Calu3 (cell line): ENCODE measurements at regions not wholly inside any gene's neighbourhood (a gene's known extent, or its start where the extent isn't known, plus 50 kb on each side); places are given as distances from the start of the nearest gene placed in this dataset.

Experiments used
- BruUV-seq: library from RNA; stranded (reverse); fragments of 400-500 nt; replicated peaks from 2 replicates; lab custom pipeline; 2021; lab: Mats Ljungman, UMichigan
- CTCF ChIA-PET: fragments of 300-600 bp; sonication (Branson Sonifier 250); formaldehyde crosslinking; loops from one replicate; lab custom pipeline; 2022; ENCODE audit warnings: antibody characterized with exemption; lab: Charles Lee
- DNase-seq: peaks from one replicate; pipeline ENCODE4 v3.0.0; 2022
- H3K27ac Mint-ChIP-seq: one replicate; pipeline ENCODE4 v1.8.0; 2022; ENCODE audit warnings: mixed read lengths; ENCODE audit not compliant: unreplicated experiment
- H3K27me3 Mint-ChIP-seq: one replicate; pipeline ENCODE4 v1.8.0; 2022; ENCODE audit warnings: mixed read lengths; ENCODE audit not compliant: unreplicated experiment
- H3K36me3 Mint-ChIP-seq: one replicate; pipeline ENCODE4 v1.8.0; 2022; ENCODE audit warnings: mild to moderate bottlenecking, moderate library complexity, mixed read lengths; ENCODE audit not compliant: insufficient read depth, unreplicated experiment
- H3K4me1 Mint-ChIP-seq: one replicate; pipeline ENCODE4 v1.8.0; 2022; ENCODE audit warnings: mild to moderate bottlenecking, low read depth, mixed read lengths; ENCODE audit not compliant: unreplicated experiment
- H3K4me3 Mint-ChIP-seq: one replicate; pipeline ENCODE4 v1.8.0; 2022; ENCODE audit warnings: mild to moderate bottlenecking, low read depth, moderate library complexity, mixed read lengths; ENCODE audit not compliant: unreplicated experiment
- H3K9me3 Mint-ChIP-seq: one replicate; pipeline ENCODE4 v1.8.0; 2022; ENCODE audit warnings: low read depth, mixed read lengths; ENCODE audit not compliant: unreplicated experiment
- intact Hi-C: fragments of 100-400 bp; cut with micrococcal nuclease; formaldehyde crosslinking; loops from one replicate; pipeline ENCODE4 v1.10.0; 2022; ENCODE audit not compliant: unreplicated experiment
- TF ChIP-seq, protein P1 (sequence below): fragments of 200-600 bp; IDR thresholded peaks from one replicate; pipeline ENCODE4 v1.8.0; 2022; ENCODE audit warnings: antibody characterized with exemption; ENCODE audit not compliant: unreplicated experiment

DNA sequence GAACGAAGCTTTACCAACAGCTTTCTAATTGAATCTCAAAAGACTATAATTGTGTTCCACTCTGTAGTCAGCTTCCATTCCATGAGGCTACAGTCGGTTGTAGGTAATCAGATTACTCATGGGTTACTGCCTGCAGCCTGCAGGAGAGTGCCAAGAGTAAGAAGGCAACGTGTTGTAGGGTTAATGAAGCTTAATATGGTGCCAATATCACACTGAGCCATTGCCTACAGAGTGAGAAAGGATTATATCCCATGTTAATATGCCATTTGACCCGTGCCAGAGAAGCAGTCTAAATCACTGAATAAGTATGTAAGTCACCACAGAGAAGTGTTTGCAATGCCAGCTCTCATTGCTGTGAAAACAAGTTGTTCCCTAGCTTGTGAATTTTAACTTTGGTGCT, 734.5 kb upstream of the ACVR2A start:
- H3K4me1 Mint-ChIP-seq: no peaks in the 10 kb centered on the region
- no peaks in the 10 kb centered on the region for H3K27me3 Mint-ChIP-seq
- no peak overlapping the region for H3K27ac Mint-ChIP-seq
- no peaks in the 10 kb centered on the region for H3K36me3 Mint-ChIP-seq
- no peak overlapping the region for H3K4me3 Mint-ChIP-seq
- intact Hi-C loops: no loop called here
- CTCF ChIA-PET: no interaction called here
- H3K9me3 Mint-ChIP-seq: no peaks in the 10 kb centered on the region
- BruUV-seq: no TSS peak
- no peak for DNase-seq
- TF ChIP-seq, protein P1, sequence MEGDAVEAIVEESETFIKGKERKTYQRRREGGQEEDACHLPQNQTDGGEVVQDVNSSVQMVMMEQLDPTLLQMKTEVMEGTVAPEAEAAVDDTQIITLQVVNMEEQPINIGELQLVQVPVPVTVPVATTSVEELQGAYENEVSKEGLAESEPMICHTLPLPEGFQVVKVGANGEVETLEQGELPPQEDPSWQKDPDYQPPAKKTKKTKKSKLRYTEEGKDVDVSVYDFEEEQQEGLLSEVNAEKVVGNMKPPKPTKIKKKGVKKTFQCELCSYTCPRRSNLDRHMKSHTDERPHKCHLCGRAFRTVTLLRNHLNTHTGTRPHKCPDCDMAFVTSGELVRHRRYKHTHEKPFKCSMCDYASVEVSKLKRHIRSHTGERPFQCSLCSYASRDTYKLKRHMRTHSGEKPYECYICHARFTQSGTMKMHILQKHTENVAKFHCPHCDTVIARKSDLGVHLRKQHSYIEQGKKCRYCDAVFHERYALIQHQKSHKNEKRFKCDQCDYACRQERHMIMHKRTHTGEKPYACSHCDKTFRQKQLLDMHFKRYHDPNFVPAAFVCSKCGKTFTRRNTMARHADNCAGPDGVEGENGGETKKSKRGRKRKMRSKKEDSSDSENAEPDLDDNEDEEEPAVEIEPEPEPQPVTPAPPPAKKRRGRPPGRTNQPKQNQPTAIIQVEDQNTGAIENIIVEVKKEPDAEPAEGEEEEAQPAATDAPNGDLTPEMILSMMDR: no peak

DNA sequence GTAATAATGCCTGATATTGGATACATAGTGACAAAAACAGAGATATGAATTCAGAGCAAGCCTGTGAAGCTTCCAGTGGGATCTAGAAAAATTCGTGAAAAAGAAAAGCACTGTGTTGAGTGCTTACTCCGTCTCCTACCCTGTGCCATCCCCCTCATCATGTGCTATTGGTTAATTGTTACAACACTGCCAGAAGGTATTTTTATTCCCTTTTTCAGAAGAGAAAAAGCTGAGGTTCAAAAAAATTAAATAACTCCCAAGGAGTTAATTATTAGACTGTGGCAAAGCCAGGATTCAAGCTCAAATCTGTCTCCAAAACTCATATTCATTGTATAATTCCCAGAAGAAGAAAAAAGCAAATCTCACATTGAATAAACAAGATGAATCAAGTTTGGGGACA, 735.5 kb upstream of the ACVR2A start:
- Mint-ChIP-seq H3K9me3 (peaks cover 2% of the 10 kb centered on the region), H3K36me3 (no peaks in the 10 kb centered on the region), H3K4me1 (no peaks in the 10 kb centered on the region), H3K27ac (no peak overlapping the region), H3K27me3 (no peaks in the 10 kb centered on the region), H3K4me3 (no peak overlapping the region)
- CTCF ChIA-PET: no interaction called here
- no TSS peak for BruUV-seq
- TF ChIP-seq, protein P1: no peak
- no peak for DNase-seq
- intact Hi-C loops: no loop called here

DNA sequence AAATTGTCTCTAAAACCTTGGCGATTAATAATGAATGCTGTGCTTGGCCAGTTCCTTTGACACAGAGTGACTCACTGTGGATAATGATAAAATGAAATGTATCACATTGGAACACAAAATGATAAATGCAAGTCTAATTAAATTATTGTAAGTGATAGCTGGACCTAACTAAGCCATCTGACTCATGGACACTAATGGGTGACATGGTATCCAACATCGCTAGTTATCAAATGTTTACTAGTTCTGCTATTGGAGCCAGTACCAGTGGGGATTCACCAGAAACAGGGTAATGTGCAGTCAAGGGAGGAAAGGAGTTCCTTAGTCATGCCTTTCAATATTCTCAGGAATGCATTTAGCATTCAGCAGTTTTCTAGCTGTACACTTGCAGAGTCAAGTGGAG, 736.3 kb upstream of the ACVR2A start:
- no peak overlapping the region for H3K27ac Mint-ChIP-seq
- peaks cover 2% of the 10 kb centered on the region for H3K9me3 Mint-ChIP-seq

DNA sequence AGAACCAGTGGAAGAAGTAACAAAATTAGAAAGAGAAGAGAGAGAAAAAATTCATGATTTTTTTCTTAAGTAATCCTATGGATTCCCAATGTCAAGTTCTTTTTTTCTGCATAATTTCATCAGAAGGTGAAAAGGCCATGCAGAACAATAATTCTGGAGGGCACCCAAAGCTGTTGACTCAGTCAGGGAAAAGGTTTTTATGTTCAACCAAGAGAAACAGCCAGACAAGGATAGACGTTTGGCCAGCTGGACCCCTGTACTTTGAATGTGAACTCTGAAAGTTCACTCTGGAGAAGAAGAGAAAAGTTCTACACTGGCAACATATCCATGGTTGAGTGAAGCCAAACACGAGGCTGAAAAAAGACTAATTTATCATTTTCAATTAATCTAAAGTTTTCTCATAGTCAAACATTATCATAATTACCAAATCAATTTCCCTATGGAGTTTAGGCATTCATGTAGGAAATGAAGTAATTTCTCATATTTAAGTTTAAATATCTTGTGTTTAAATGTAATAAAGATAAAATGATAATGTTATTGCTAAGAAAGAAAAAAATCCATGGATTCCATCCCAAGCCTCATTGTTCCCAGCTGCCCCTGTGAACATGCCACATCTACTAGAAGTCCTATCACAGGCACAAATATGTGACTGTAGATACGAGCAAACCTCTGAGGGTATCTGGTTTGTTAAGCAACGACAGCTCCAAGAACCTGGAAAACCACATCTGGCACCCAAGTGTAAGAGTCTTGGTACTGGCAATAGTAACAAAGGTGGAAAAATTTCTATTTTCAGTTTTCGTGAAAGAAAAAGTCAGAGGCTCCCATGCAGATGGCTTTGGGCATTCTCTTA, 742.7 kb upstream of the ACVR2A start:
- intact Hi-C loops: no loop called here
- Mint-ChIP-seq H3K4me1 (peaks cover 17% of the 10 kb centered on the region), H3K27me3 (no peaks in the 10 kb centered on the region), H3K9me3 (peaks cover 4% of the 10 kb centered on the region), H3K27ac (no peak overlapping the region), H3K36me3 (no peaks in the 10 kb centered on the region), H3K4me3 (no peak overlapping the region)
- no TSS peak for BruUV-seq
- TF ChIP-seq, protein P1: no peak
- DNase-seq: no peak
- CTCF ChIA-PET: no interaction called here

More for the DNA sequence above, 736.3 kb upstream of the ACVR2A start:
- no TSS peak for BruUV-seq
- no peak overlapping the region for H3K4me3 Mint-ChIP-seq
- H3K4me1 Mint-ChIP-seq: no peaks in the 10 kb centered on the region
- CTCF ChIA-PET: no interaction called here
- H3K36me3 Mint-ChIP-seq: no peaks in the 10 kb centered on the region
- TF ChIP-seq, protein P1: no peak
- H3K27me3 Mint-ChIP-seq: no peaks in the 10 kb centered on the region
- DNase-seq: no peak
- intact Hi-C loops: no loop called here
